Nephron progenitor cell (in vitro differentiated cells): ENCODE measurements at regions not wholly inside any gene's neighbourhood (a gene's known extent, or its start where the extent isn't known, plus 50 kb on each side); places are given as distances from the start of the nearest gene placed in this dataset.
A peak's percentile ranks its signal among the peaks of the same experiment; 100 is the strongest.

Experiments
- DNase-seq: peaks from one replicate; pipeline ENCODE4 v3.0.0; 2021
- H3K27ac Mint-ChIP-seq: 2 replicates; pipeline ENCODE4 v1.8.0; 2021; ENCODE audit warnings: mild to moderate bottlenecking, moderate library complexity, mixed read lengths
- H3K27me3 Mint-ChIP-seq: 2 replicates; pipeline ENCODE4 v1.8.0; 2021; ENCODE audit warnings: mild to moderate bottlenecking, low read depth, mixed read lengths; ENCODE audit not compliant: poor library complexity
- H3K36me3 Mint-ChIP-seq: 2 replicates; pipeline ENCODE4 v1.8.0; 2021; ENCODE audit warnings: low read depth, mixed read lengths
- H3K4me1 Mint-ChIP-seq: 2 replicates; pipeline ENCODE4 v1.8.0; 2021; ENCODE audit warnings: mixed read lengths
- H3K4me3 Mint-ChIP-seq: 2 replicates; pipeline ENCODE4 v1.8.0; 2021; ENCODE audit warnings: mild to moderate bottlenecking, moderate library complexity, mixed read lengths
- H3K9me3 Mint-ChIP-seq: 2 replicates; pipeline ENCODE4 v1.8.0; 2021; ENCODE audit warnings: mild to moderate bottlenecking, moderate library complexity, mixed read lengths
- CTCF ChIP-seq: fragments of 200-600 bp; sonication (generic); IDR thresholded peaks from 2 replicates; pipeline ENCODE4 v1.5.0; 2021; ENCODE audit warnings: antibody characterized with exemption

- no peak for DNase-seq
- Mint-ChIP-seq H3K27ac (no peak overlapping the region), H3K4me3 (no peak overlapping the region), H3K4me1 (no peaks in the 10 kb centered on the region), H3K9me3 (peaks cover 64% of the 10 kb centered on the region), H3K27me3 (peaks cover 3% of the 10 kb centered on the region), H3K36me3 (peaks cover 74% of the 10 kb centered on the region)
- no peak for TF ChIP-seq CTCF
Observed at GRCh38 chr16:72551649-72552048, 379.7 kb upstream of the PMFBP1 start.

GRCh38 chr16:72549878-72550277 is 377.9 kb upstream of the PMFBP1 start:
- Mint-ChIP-seq H3K27ac (no peak overlapping the region), H3K36me3 (peaks cover 84% of the 10 kb centered on the region), H3K9me3 (peaks cover 73% of the 10 kb centered on the region), H3K27me3 (peaks cover 3% of the 10 kb centered on the region), H3K4me3 (no peak overlapping the region), H3K4me1 (no peaks in the 10 kb centered on the region)
- TF ChIP-seq CTCF, result no peak
- DNase-seq, result no peak

GRCh38 chr16:72542102-72542501 is 370.1 kb upstream of the PMFBP1 start:
- Mint-ChIP-seq H3K27ac (no peak overlapping the region), H3K9me3 (peaks cover 35% of the 10 kb centered on the region), H3K36me3 (peaks cover 38% of the 10 kb centered on the region), H3K4me1 (peaks cover 4% of the 10 kb centered on the region), H3K4me3 (no peak overlapping the region), H3K27me3 (peaks cover 5% of the 10 kb centered on the region)
- no peak for TF ChIP-seq CTCF
- DNase-seq, result no peak

GRCh38 chr16:72537664-72538063 is 365.7 kb upstream of the PMFBP1 start:
- H3K9me3 Mint-ChIP-seq, result peaks cover under 1% of the 10 kb centered on the region
- H3K27ac Mint-ChIP-seq, result peak overlapping the region; percentile 17
- no peaks in the 10 kb centered on the region for H3K27me3 Mint-ChIP-seq
- no peak overlapping the region for H3K4me3 Mint-ChIP-seq
- TF ChIP-seq CTCF, result no peak
- H3K4me1 Mint-ChIP-seq, result peaks cover 4% of the 10 kb centered on the region
- DNase-seq, result no peak
- peaks cover 9% of the 10 kb centered on the region for H3K36me3 Mint-ChIP-seq

- no peak for TF ChIP-seq CTCF
- peaks cover 4% of the 10 kb centered on the region for H3K4me1 Mint-ChIP-seq
- no peak for DNase-seq
- no peaks in the 10 kb centered on the region for H3K27me3 Mint-ChIP-seq
- H3K36me3 Mint-ChIP-seq, result peaks cover 15% of the 10 kb centered on the region
- H3K27ac Mint-ChIP-seq, result no peak overlapping the region
- H3K4me3 Mint-ChIP-seq, result no peak overlapping the region
- peaks cover 5% of the 10 kb centered on the region for H3K9me3 Mint-ChIP-seq
Observed at GRCh38 chr16:72536723-72537435, 364.9 kb upstream of the PMFBP1 start.

GRCh38 chr16:72532906-72533410 is 361.0 kb upstream of the PMFBP1 start:
- Mint-ChIP-seq H3K27ac (no peak overlapping the region), H3K36me3 (peaks cover 53% of the 10 kb centered on the region), H3K4me1 (no peaks in the 10 kb centered on the region), H3K9me3 (peaks cover 43% of the 10 kb centered on the region), H3K4me3 (no peak overlapping the region), H3K27me3 (no peaks in the 10 kb centered on the region)
- no peak for DNase-seq
- no peak for TF ChIP-seq CTCF
